Psoas muscle (tissue), 7 donors: ENCODE measurements at regions not wholly inside any gene's neighbourhood (a gene's known extent, or its start where the extent isn't known, plus 50 kb on each side); places are given as distances from the start of the nearest gene placed in this dataset.

Source experiments
- ATAC-seq, 4 donors: fragments of 200-7000 bp; cut with Tn5 transposase; one replicate each; pipeline ENCODE4 v1.9.1; 2020; ENCODE audit warnings: moderate library complexity in 3 of 4, mild to moderate bottlenecking in 2 of 4
- DNase-seq, 2 donors: peaks; one replicate each; pipeline ENCODE4 v3.0.0-alpha.2; 2020
- H3K27ac ChIP-seq: fragments of 200-600 bp; one replicate; pipeline ENCODE4 v1.8.0; 2022
- H3K27me3 ChIP-seq, 3 donors: fragments of 200-600 bp in 1 of 3; one replicate each; pipeline versions ENCODE4 v1.6.1 to v1.8.0; 2013 to 2022; ENCODE audit warnings: low read length in 2 of 3, mild to moderate bottlenecking in 2 of 3, moderate library complexity in 1 of 3; ENCODE audit not compliant: insufficient read depth in 3 of 3
- H3K36me3 ChIP-seq, 2 donors: fragments of 200-600 bp in 1 of 2; one replicate each; pipeline versions ENCODE4 v1.6.1 to v1.8.0; 2013 to 2022; ENCODE audit warnings: low read depth in 1 of 2, mild to moderate bottlenecking in 1 of 2, moderate library complexity in 1 of 2; ENCODE audit not compliant: insufficient read depth in 1 of 2
- H3K4me1 ChIP-seq: fragments of 200-600 bp; one replicate; pipeline ENCODE4 v1.8.0; 2022
- H3K4me3 ChIP-seq: fragments of 200-600 bp; one replicate; pipeline ENCODE4 v1.8.0; 2022; ENCODE audit warnings: mild to moderate bottlenecking
- H3K9me3 ChIP-seq: fragments of 200-600 bp; one replicate; pipeline ENCODE4 v1.8.0; 2022
- WGBS, 3 donors: extraction: QIAGEN DNeasy Blood & Tissue Kit; methylation state at CpG; one replicate each; pipeline versions ENCODE4 v1.1.6 to v1.1.7; 2013; 5-methylcytosine and 5-hydroxymethylcytosine counted together
- intact Hi-C, 2 donors: fragments of 100-400 bp; cut with DNase I; formaldehyde crosslinking; loops; one replicate each; pipeline versions ENCODE4 v1.11.0 to v1.14.2; 2022
- TF ChIP-seq, protein P1 (sequence below): fragments of 200-600 bp; IDR thresholded peaks from one replicate; pipeline ENCODE4 v1.8.0; 2022; ENCODE audit warnings: antibody characterized with exemption
- donor health status: healthy with polysubstance abuse.
- donor health status: DM: no; HTN: no; CAD: no; lungs with moderate emphysema.
- donor health status: Bipolar disorder and iron deficiency.
- donor health status: healthy.
- donor health status: DM: yes; HTN: yes; CAD: no.
- donor health status: DM: no; HTN: no; CAD: no.
- donor health status: DM: yes; HTN: yes; CAD: no.

DNA sequence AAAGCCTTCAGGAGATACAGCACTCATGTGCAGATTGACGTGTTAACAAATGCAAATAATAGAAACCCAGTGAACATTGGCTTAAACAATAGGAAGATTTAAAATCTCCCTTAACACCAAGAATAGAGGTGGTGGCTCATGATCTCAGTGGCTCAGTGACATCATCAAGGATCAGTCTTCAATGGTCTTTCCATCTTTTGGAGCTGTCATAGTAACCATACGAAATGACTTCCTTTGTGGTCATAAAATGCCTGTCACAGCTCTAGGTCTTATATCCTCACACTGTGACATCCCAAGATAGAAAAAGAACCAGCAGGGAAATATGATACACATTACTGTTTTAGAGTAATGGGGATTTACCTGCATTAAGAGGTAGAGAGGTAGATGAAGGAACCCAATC, 59.6 kb upstream of the ACKR3 start:
- Histone ChIP-seq H3K27me3 (peaks cover 0 to 31% (median 7%) of the 10 kb centered on the region in 3 donors), H3K4me1 (no peaks in the 10 kb centered on the region), H3K27ac (no peak overlapping the region), H3K36me3 (no peaks in the 10 kb centered on the region), H3K4me3 (no peak overlapping the region), H3K9me3 (no peaks in the 10 kb centered on the region)
- ATAC-seq (no peak), DNase-seq (no peak)
- TF ChIP-seq, protein P1, sequence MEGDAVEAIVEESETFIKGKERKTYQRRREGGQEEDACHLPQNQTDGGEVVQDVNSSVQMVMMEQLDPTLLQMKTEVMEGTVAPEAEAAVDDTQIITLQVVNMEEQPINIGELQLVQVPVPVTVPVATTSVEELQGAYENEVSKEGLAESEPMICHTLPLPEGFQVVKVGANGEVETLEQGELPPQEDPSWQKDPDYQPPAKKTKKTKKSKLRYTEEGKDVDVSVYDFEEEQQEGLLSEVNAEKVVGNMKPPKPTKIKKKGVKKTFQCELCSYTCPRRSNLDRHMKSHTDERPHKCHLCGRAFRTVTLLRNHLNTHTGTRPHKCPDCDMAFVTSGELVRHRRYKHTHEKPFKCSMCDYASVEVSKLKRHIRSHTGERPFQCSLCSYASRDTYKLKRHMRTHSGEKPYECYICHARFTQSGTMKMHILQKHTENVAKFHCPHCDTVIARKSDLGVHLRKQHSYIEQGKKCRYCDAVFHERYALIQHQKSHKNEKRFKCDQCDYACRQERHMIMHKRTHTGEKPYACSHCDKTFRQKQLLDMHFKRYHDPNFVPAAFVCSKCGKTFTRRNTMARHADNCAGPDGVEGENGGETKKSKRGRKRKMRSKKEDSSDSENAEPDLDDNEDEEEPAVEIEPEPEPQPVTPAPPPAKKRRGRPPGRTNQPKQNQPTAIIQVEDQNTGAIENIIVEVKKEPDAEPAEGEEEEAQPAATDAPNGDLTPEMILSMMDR, result no peak
- 86 to 91% (median 88%) methylated on average over 2 of the region's 2 CpGs for WGBS, 3 donors
- intact Hi-C loops, result loop anchor here (5.0 to 10.0 kb wide), 4 partner anchors 57 to 555 kb away; partner anchors contain the start of gene ACKR3 (in 1 of the 2)

DNA sequence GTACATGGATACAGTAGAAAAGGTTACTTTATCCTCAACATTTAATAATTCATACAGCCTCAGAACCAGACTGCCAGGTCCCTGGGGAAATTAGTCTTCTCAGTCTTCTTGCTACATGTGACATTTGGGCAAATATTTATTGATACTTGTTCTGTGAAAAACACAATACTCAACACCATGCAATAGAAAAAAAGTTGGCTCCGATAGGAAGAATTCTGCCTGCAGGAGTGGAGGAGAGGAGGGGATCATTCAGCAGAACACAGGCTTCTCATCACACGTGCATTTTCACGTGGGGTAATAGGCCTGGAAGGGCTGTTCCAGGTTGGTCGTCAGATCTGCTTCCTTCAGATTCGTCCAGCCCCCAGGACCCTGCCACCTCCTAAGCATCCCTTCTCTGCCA, 58.4 kb upstream of the ACKR3 start:
- 79 to 82% (median 82%) methylated on average over 5 of the region's 5 CpGs for WGBS, 3 donors
- intact Hi-C loops, result loop anchor here (5.0 to 10.0 kb wide), 4 partner anchors 56 to 554 kb away; partner anchors contain the start of gene ACKR3 (in 1 of the 2)
- H3K4me1 ChIP-seq, result no peaks in the 10 kb centered on the region
- H3K4me3 ChIP-seq, result no peak overlapping the region
- no peaks in the 10 kb centered on the region for H3K9me3 ChIP-seq
- peaks cover 0 to 19% (median 7%) of the 10 kb centered on the region in 3 donors for H3K27me3 ChIP-seq
- no peak for ATAC-seq
- no peak overlapping the region for H3K27ac ChIP-seq
- TF ChIP-seq, protein P1, result no peak
- H3K36me3 ChIP-seq, result no peaks in the 10 kb centered on the region
- no peak for DNase-seq

DNA sequence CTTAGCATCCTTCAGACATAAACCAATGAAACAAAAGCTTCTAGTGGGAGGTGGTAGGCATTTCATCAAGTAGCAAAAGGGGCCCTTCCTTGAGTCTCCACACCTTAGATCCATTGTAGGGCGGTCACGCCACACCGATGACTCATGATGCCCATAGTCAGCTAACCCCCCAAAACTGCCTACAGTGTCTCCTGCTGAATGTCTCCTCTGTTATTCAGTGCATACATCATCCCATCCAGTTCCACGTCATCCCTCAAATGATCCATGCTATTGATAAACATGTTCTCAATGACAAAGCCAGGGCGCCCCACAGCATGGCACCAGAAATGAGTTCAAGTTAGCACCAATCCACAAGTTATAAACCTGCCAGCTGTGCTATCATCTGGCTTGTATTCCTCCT, 57.4 kb upstream of the ACKR3 start:
- intact Hi-C loops, result loop anchor here (1.0 to 10.0 kb wide), 7 partner anchors 55 to 553 kb away; partner anchors contain the start of gene ACKR3 (in 2 of the 2)
- DNase-seq (no peak), ATAC-seq (peak in 1 of 4 donors; percentile 15)
- Histone ChIP-seq H3K36me3 (no peaks in the 10 kb centered on the region), H3K27ac (no peak overlapping the region), H3K27me3 (peaks cover 0 to 9% (median 5%) of the 10 kb centered on the region in 3 donors), H3K9me3 (no peaks in the 10 kb centered on the region), H3K4me1 (no peaks in the 10 kb centered on the region), H3K4me3 (no peak overlapping the region)
- TF ChIP-seq, protein P1, result no peak
- 95 to 99% (median 99%) methylated on average over 5 of the region's 5 CpGs for WGBS, 3 donors

DNA sequence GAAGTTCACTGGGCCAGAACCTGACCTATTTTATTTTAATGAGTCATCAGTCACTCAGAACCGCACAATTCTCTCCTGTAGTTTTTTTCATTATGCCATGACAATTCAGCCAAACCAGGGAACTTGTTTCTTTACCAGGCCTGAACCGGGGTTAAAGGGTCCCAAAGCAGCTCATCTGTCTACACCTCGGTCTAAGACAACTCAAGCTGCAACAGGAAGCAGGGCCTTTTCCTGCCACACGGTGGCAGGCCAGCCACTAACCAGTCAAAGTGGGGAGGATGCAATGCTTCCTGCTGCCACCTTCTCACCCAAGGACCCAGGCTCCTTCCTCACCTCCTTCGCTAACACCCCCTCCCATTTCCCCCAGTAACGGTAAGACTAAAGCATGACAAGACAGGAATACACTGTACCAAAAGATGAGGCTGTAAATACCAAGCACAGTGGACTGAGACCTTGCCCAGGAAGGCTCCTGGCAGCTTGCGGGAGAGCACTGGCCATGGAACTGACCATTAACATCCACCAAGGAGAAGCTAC, 56.7 kb upstream of the ACKR3 start:
- Histone ChIP-seq H3K9me3 (no peaks in the 10 kb centered on the region), H3K27ac (no peak overlapping the region), H3K36me3 (no peaks in the 10 kb centered on the region), H3K4me3 (no peak overlapping the region), H3K4me1 (no peaks in the 10 kb centered on the region), H3K27me3 (peaks cover 0 to 3% (median 2%) of the 10 kb centered on the region in 3 donors)
- 19 to 29% (median 24%) methylated on average over 7 of the region's 7 CpGs for WGBS, 3 donors
- ATAC-seq (peak; percentile 73 to 94 (median 89)), DNase-seq (peak; percentile 55 to 77)
- intact Hi-C loops, result loop anchor here (1.0 to 10.0 kb wide), 7 partner anchors 54 to 552 kb away; partner anchors contain the start of gene ACKR3 (in 2 of the 2)
- TF ChIP-seq, protein P1, result peak; percentile 78

DNA sequence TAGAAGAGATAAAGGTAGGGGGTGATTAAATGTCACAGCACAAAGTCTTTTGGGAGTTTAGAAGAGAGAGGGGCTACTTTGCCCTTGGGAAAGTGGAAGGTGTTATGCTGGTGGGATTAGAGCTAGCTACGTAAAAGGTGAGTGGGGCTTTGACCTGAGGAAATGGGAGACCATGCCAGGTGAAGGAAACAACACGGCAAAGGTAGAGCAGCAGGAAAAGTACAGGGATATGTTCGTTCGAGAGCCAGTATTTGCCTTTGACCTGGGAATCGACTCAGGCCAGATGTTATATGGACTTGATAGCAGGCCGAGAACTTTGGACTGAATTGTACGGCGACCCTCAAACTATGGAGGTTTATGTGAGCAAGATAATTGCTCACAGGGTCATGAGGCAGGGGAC, 55.7 kb upstream of the ACKR3 start:
- TF ChIP-seq, protein P1, result no peak
- WGBS, 3 donors, result 93 to 95% (median 93%) methylated on average over 8 of the region's 8 CpGs
- H3K36me3 ChIP-seq, result no peaks in the 10 kb centered on the region
- no peak overlapping the region for H3K27ac ChIP-seq
- H3K27me3 ChIP-seq, result no peaks in the 10 kb centered on the region
- ATAC-seq (no peak), DNase-seq (no peak)
- no peaks in the 10 kb centered on the region for H3K4me1 ChIP-seq
- no peak overlapping the region for H3K4me3 ChIP-seq
- H3K9me3 ChIP-seq, result no peaks in the 10 kb centered on the region
- intact Hi-C loops, result loop anchor here (2.0 to 10.0 kb wide), 6 partner anchors 53 to 551 kb away; partner anchors contain the start of gene ACKR3 (in 2 of the 2)
